ENCODE measurements at regions not wholly inside any gene's neighbourhood (a gene's known extent, or its start where the extent isn't known, plus 50 kb on each side); places are given as distances from the start of the nearest gene placed in this dataset.

DNA sequence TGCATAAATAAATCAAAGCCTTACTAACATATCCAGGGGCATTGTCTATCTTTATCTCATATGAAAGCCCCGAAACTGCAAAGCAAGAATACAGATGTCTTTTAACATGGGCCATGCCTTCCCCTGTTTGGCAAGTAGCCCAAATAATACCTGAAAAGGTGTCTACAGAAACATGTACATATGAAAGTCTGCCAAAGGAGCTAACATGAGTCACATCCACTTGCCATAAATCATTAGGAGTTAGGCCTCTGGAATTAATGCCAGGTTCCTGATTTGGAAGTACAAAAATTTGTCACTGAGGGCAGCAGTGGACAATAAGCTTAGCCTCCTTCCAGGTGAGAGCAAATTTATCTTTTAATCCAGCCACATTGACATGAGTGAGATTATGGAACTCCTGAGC is 85.5 kb upstream of the PGR start:
- Histone ChIP-seq H3K4me3 (no peak overlapping the region), H3K9ac (ENCODE audit: insufficient read length) (no peak overlapping the region), H3K27ac (no peak overlapping the region), H3K9me3 (ENCODE audit: low read depth, low read length) (no peaks in the 10 kb centered on the region), H3K36me3 (ENCODE audit: insufficient read depth, low read length) (no peaks in the 10 kb centered on the region)
- DNase-seq (ENCODE audit: low read depth, low spot score): no peak
- no peak for TF ChIP-seq EZH2 (IDR thresholded peaks at IDR 0.05)
- TF ChIP-seq POLR2AphosphoS5 (IDR thresholded peaks at IDR 0.05; ENCODE audit: borderline replicate concordance, low read depth, low read length): no peak
- TF ChIP-seq FOXP2 (optimal IDR thresholded peaks at IDR 0.05; ENCODE audit: control extremely low read depth, extremely low read length, insufficient read depth): no peak

DNA sequence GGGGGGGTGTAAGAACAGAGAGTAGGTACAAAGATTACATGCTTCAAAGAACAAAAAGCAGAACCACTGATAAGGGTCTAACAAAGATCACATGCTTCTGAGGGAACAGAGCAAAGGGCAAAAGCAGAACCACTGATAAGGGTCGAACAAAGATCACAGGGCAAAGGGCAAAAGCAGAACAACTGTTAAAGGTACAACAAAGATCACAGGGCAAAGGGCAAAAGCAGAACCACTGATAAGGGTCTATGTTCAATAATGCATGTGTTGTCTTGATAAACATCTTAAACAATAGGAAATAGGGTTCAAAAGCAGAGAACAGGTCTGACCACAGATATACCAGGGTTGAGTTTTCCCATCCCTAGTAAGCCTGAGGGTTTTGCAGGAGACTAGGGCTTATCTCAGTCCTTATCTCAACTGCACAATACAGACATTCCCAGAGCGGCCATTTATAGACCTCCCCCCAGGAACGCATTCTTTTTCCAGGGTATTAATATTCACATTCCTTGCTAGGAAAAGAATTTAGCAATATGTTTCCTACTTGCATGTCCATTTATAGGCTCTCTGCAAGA is 81.9 kb upstream of the PGR start:
- TF ChIP-seq EZH2 (IDR thresholded peaks at IDR 0.05): no peak
- TF ChIP-seq FOXP2 (optimal IDR thresholded peaks at IDR 0.05; ENCODE audit: control extremely low read depth, extremely low read length, insufficient read depth): no peak
- no peak for TF ChIP-seq POLR2AphosphoS5 (IDR thresholded peaks at IDR 0.05; ENCODE audit: borderline replicate concordance, low read depth, low read length)
- Histone ChIP-seq H3K9ac (ENCODE audit: insufficient read length) (no peak overlapping the region), H3K9me3 (ENCODE audit: low read depth, low read length) (no peaks in the 10 kb centered on the region), H3K36me3 (ENCODE audit: insufficient read depth, low read length) (no peaks in the 10 kb centered on the region), H3K27ac (no peak overlapping the region), H3K4me3 (no peak overlapping the region)
- DNase-seq (ENCODE audit: low read depth, low spot score): no peak

DNA sequence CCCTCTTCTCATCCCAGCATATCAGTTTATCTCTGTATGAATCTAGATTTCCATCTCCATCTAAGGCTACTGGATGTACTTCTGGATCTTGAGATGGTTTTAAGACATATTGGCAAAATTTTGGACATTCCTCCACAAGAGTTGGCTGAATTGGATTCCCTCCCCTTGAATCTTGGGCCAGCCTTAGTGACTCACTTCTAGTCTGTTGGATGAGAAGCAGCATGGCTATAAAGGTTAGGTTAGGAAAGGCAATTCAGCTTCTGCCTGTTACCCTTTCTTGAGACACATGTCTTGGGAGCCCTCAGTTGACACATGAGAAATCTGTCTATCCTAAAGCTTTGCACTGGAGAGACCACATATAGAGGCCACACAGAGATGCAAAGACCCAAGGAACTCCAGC is 73.0 kb upstream of the PGR start:
- DNase-seq (ENCODE audit: low read depth, low spot score): no peak
- TF ChIP-seq FOXP2 (optimal IDR thresholded peaks at IDR 0.05; ENCODE audit: control extremely low read depth, extremely low read length, insufficient read depth) (no peak), POLR2AphosphoS5 (IDR thresholded peaks at IDR 0.05; ENCODE audit: borderline replicate concordance, low read depth, low read length) (no peak), EZH2 (IDR thresholded peaks at IDR 0.05) (no peak)

GRCh38 chr11:101199416-101199815 is 69.8 kb upstream of the PGR start:
- no peaks in the 10 kb centered on the region for H3K9me3 ChIP-seq (ENCODE audit: low read depth, low read length)
- TF ChIP-seq FOXP2 (optimal IDR thresholded peaks at IDR 0.05; ENCODE audit: control extremely low read depth, extremely low read length, insufficient read depth) (no peak), EZH2 (IDR thresholded peaks at IDR 0.05) (no peak), POLR2AphosphoS5 (IDR thresholded peaks at IDR 0.05; ENCODE audit: borderline replicate concordance, low read depth, low read length) (no peak)
- H3K36me3 ChIP-seq (ENCODE audit: insufficient read depth, low read length): no peaks in the 10 kb centered on the region
- no peak for DNase-seq (ENCODE audit: low read depth, low spot score)
- no peak overlapping the region for H3K4me3 ChIP-seq
- H3K9ac ChIP-seq (ENCODE audit: insufficient read length): no peak overlapping the region
- no peak overlapping the region for H3K27ac ChIP-seq

More for the DNA sequence above, 73.0 kb upstream of the PGR start:
- Histone ChIP-seq H3K9ac (ENCODE audit: insufficient read length) (no peak overlapping the region), H3K9me3 (ENCODE audit: low read depth, low read length) (no peaks in the 10 kb centered on the region), H3K27ac (no peak overlapping the region), H3K4me3 (no peak overlapping the region), H3K36me3 (ENCODE audit: insufficient read depth, low read length) (no peaks in the 10 kb centered on the region)

- H3K9ac ChIP-seq (ENCODE audit: insufficient read length): no peak overlapping the region
- H3K27ac ChIP-seq: no peak overlapping the region
- H3K4me3 ChIP-seq: no peak overlapping the region
- no peaks in the 10 kb centered on the region for H3K36me3 ChIP-seq (ENCODE audit: insufficient read depth, low read length)
- TF ChIP-seq EZH2 (IDR thresholded peaks at IDR 0.05) (no peak), FOXP2 (optimal IDR thresholded peaks at IDR 0.05; ENCODE audit: control extremely low read depth, extremely low read length, insufficient read depth) (no peak), POLR2AphosphoS5 (IDR thresholded peaks at IDR 0.05; ENCODE audit: borderline replicate concordance, low read depth, low read length) (no peak)
- DNase-seq (ENCODE audit: low read depth, low spot score): no peak
- no peaks in the 10 kb centered on the region for H3K9me3 ChIP-seq (ENCODE audit: low read depth, low read length)
Measured at GRCh38 chr11:101195294-101195693, 65.7 kb upstream of the PGR start.

DNA sequence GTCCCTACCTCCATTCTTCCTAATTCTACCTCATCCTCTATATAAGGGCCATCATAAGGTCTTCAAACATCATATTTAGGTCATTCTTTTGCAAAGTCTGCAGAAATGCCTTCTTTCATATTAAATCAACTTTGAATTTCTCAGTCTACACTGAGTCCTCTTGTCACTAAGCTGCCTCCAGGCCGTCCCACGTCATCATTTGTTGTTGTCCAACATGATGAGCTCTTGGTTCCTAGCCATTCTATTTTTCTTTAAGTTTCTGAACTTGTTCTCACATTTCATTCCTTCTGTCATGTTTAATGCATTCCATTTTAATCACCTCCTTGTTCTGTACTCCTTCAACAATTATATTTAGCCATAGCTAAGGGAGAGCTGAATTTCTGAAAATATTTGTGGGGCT is 59.2 kb upstream of the PGR start:
- H3K4me3 ChIP-seq: no peak overlapping the region
- no peaks in the 10 kb centered on the region for H3K9me3 ChIP-seq (ENCODE audit: low read depth, low read length)
- TF ChIP-seq EZH2 (IDR thresholded peaks at IDR 0.05) (no peak), POLR2AphosphoS5 (IDR thresholded peaks at IDR 0.05; ENCODE audit: borderline replicate concordance, low read depth, low read length) (no peak), FOXP2 (optimal IDR thresholded peaks at IDR 0.05; ENCODE audit: control extremely low read depth, extremely low read length, insufficient read depth) (no peak)
- no peaks in the 10 kb centered on the region for H3K36me3 ChIP-seq (ENCODE audit: insufficient read depth, low read length)
- no peak overlapping the region for H3K9ac ChIP-seq (ENCODE audit: insufficient read length)
- no peak overlapping the region for H3K27ac ChIP-seq
- DNase-seq (ENCODE audit: low read depth, low spot score): no peak

DNA sequence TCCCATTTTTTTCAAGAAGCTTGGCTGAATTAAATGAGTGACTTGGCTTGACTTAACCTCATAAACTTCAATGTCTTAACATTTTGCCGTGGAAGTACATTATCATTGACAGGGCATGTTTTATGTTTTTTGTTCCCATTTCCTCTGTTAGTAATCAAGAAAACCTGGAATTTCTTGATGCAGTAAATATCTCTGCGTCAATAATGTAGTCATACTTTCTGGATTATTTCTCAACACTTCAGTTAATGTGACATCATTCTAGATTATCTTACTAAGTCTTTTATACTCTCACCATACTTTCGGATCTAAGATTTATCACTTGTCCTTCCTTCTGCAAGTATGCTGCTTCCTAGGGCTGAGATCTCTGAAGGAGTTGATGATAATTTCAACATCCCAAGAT is 58.6 kb upstream of the PGR start:
- Histone ChIP-seq H3K36me3 (ENCODE audit: insufficient read depth, low read length) (no peaks in the 10 kb centered on the region), H3K9me3 (ENCODE audit: low read depth, low read length) (no peaks in the 10 kb centered on the region)
- no peak for DNase-seq (ENCODE audit: low read depth, low spot score)

GRCh38 chr11:101187748-101188147 is 58.1 kb upstream of the PGR start:
- Histone ChIP-seq H3K9me3 (ENCODE audit: low read depth, low read length) (no peaks in the 10 kb centered on the region), H3K4me3 (no peak overlapping the region), H3K27ac (no peak overlapping the region), H3K36me3 (ENCODE audit: insufficient read depth, low read length) (no peaks in the 10 kb centered on the region), H3K9ac (ENCODE audit: insufficient read length) (no peak overlapping the region)
- no peak for DNase-seq (ENCODE audit: low read depth, low spot score)
- TF ChIP-seq FOXP2 (optimal IDR thresholded peaks at IDR 0.05; ENCODE audit: control extremely low read depth, extremely low read length, insufficient read depth) (no peak), POLR2AphosphoS5 (IDR thresholded peaks at IDR 0.05; ENCODE audit: borderline replicate concordance, low read depth, low read length) (no peak), EZH2 (IDR thresholded peaks at IDR 0.05) (no peak)

More for the DNA sequence above, 58.6 kb upstream of the PGR start:
- H3K9ac ChIP-seq (ENCODE audit: insufficient read length): no peak overlapping the region
- TF ChIP-seq FOXP2 (optimal IDR thresholded peaks at IDR 0.05; ENCODE audit: control extremely low read depth, extremely low read length, insufficient read depth) (no peak), EZH2 (IDR thresholded peaks at IDR 0.05) (no peak), POLR2AphosphoS5 (IDR thresholded peaks at IDR 0.05; ENCODE audit: borderline replicate concordance, low read depth, low read length) (no peak)
- H3K27ac ChIP-seq: no peak overlapping the region
- H3K4me3 ChIP-seq: no peak overlapping the region

DNA sequence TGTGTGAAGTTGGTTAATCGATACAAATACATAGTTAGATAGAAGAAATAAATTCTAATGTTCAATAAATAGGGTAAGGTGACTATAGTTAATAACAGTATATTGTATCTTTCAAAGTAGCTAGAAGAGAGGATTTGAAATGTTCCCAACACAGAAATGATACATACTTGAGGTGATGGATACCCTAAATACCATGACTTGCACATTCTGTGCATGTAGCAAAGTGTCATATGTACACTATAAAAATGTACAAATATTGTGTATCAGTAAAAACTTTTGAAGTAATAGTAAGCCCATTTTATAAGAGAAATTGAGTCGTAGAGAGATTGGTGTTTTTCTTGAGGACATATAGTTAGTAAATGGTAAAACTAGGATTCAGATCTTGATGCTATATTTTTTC is 56.4 kb upstream of the PGR start:
- Histone ChIP-seq H3K36me3 (ENCODE audit: insufficient read depth, low read length) (no peaks in the 10 kb centered on the region), H3K4me3 (no peak overlapping the region), H3K9me3 (ENCODE audit: low read depth, low read length) (no peaks in the 10 kb centered on the region), H3K9ac (ENCODE audit: insufficient read length) (no peak overlapping the region), H3K27ac (no peak overlapping the region)
- TF ChIP-seq FOXP2 (optimal IDR thresholded peaks at IDR 0.05; ENCODE audit: control extremely low read depth, extremely low read length, insufficient read depth) (no peak), EZH2 (IDR thresholded peaks at IDR 0.05) (no peak), POLR2AphosphoS5 (IDR thresholded peaks at IDR 0.05; ENCODE audit: borderline replicate concordance, low read depth, low read length) (no peak)
- no peak for DNase-seq (ENCODE audit: low read depth, low spot score)

Data from SK-N-MC (cell line).